SKM-1 (cell line): ENCODE measurements at regions not wholly inside any gene's neighbourhood (a gene's known extent, or its start where the extent isn't known, plus 50 kb on each side); places are given as distances from the start of the nearest gene placed in this dataset.

Experiments
- DNase-seq: peaks from one replicate; lab custom pipeline; 2025; ENCODE audit not compliant: unreplicated experiment; lab: John Stamatoyannopoulos, UW

- no peak for DNase-seq
These were observed 494.2 kb upstream of the KLF4 start for GRCh38 chr9:107983762-107984161.

GRCh38 chr9:107983181-107983603 is 493.6 kb upstream of the KLF4 start:
- no peak for DNase-seq

DNA sequence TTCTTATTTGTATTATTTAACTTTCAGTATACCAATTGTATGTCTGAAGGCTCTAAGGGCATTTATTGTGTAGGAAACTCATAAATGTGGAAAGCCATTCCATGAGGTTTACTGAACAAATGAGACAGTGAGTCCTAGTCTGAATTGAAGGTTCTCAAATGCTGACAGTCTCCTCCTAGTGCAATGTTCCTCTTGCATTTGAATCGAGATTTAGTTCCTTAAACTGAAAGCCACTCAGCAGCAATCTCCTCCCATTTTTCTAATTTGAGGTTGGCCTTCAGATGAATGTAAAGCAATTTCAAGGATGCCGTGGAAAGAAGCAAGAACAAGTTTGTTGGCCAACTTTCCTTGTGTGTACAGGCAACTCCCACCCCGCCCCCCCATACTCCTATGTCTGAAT is 493.2 kb upstream of the KLF4 start:
- peak; percentile 32 for DNase-seq

GRCh38 chr9:107982001-107982400 is 492.4 kb upstream of the KLF4 start:
- DNase-seq, result no peak

DNA sequence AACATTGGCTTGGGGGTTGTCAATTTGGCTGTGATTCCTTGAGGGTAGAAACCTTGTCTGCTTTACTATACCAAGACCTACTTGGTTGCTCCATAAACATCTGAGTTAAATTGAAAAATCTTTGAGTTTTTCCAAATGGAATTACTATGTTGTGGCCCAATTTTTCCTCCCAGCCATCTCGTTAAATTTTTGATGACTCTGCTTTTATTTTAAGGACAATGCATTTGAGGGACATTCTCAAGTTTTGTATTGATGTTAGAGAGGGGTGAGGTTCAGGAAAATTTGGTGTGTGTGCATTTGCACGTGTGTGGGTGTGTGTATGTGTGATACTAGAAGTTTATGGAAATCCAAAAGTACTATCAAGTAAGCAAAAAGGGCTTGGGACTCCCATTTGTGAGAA is 491.4 kb upstream of the KLF4 start:
- DNase-seq, result no peak

DNA sequence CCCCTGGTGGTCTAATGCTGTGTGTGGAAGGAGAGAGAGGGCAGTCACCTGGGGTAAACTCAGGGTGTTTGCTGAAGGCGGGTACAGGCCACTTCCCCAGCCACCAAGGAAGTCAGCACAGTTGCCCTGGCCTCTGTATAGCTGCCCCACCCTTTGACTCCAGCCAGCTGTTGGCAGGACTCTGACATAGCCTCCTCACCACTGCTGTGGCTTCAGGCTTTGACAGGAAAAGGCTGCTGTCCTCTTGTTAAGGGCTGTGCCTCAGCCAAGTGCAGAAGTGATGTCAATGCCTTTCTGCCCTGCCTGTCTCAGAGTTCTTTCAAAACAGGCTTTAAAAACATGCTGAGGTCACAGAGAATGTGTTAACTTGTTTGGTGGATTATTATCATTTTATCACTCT is 487.2 kb upstream of the KLF4 start:
- DNase-seq, result no peak

- DNase-seq, result no peak
These were observed 485.9 kb upstream of the KLF4 start for GRCh38 chr9:107975426-107976010.

- no peak for DNase-seq
These were observed 483.9 kb upstream of the KLF4 start for GRCh38 chr9:107973451-107973850.

- no peak for DNase-seq
These were observed 482.8 kb upstream of the KLF4 start for GRCh38 chr9:107972346-107972745.

- DNase-seq, result no peak
These were observed 481.7 kb upstream of the KLF4 start for GRCh38 chr9:107971241-107971640.

GRCh38 chr9:107970726-107971125 is 481.2 kb upstream of the KLF4 start:
- DNase-seq, result no peak

- DNase-seq, result no peak
These were observed 480.2 kb upstream of the KLF4 start for GRCh38 chr9:107969727-107970126.

DNA sequence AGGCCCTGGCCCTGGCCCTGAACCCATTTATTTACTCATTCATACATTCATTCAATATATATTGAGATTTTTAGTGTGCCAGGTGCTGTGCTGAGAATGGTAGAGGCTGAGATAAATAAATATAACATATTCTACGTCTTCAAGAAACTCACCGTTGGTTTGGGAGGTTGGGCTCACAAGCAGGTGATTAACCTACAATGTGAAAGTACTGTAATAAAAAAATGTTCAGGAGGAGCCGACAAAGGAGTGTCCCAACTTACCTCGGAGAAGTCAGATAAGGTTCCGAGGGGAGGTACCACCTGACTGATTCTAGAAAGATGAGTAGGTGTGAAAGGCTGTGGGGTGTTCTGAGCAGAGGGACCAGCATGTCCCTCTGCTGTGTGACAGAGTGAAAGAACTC is 479.6 kb upstream of the KLF4 start:
- DNase-seq, result no peak

DNA sequence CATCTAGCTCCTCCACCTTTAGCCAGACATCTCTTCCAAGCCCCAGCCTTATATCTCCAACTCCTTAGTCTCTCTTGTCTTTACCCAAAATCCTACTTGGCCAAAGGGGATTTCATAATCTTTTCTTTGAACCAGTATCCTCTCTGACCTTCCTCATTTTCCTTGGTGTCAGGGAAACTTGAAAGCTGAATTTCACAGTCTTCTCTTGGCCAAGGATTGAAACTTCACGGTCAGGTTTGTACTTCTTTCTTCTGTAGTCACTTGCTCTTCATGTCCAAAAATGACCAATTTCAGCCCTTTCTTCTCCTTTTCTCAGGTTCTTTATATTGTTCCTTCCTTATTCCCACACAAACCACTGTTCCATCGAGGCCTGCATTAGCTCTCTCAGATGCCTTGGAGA is 473.7 kb upstream of the KLF4 start:
- DNase-seq, result no peak

GRCh38 chr9:107960916-107961315 is 471.3 kb upstream of the KLF4 start:
- DNase-seq, result no peak

DNA sequence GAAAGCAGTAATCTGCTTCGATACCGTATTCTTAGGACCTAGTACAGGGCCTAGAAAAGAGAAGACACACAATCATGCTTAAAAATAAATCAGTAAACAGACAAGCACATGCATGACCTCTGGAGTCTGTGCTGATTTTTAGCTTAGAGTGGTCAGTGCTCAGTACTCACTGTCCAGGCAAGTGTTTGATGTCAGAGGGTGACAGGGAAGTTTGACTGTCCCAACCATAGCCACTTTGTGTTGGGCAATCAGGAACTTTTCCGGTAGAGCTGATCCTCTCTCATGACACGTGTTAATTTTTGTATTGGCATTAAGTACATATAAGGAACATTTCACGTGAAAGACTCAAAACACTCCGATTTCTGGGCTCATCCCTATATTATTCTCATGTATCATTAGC is 464.7 kb upstream of the KLF4 start:
- no peak for DNase-seq

- no peak for DNase-seq
These were observed 464.1 kb upstream of the KLF4 start for GRCh38 chr9:107953556-107954125.

DNA sequence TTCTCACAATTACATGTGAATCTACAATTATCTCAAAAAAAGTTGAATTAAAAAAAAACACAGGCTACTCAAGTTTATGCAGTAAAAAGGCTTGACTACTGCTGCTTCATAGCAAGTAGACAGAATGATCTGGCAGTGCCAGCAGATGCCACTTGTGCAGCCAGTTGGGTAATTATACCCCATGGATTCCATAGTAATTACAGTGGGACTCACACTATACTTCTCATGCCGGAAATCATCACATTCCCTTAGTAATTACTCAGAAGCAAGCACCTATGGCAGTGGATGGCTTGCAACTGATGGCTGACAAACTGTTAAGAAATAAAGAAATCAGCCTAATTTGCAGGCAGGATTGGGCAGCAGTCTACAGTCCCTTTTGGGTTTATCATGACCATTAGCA is 463.2 kb upstream of the KLF4 start:
- no peak for DNase-seq

DNA sequence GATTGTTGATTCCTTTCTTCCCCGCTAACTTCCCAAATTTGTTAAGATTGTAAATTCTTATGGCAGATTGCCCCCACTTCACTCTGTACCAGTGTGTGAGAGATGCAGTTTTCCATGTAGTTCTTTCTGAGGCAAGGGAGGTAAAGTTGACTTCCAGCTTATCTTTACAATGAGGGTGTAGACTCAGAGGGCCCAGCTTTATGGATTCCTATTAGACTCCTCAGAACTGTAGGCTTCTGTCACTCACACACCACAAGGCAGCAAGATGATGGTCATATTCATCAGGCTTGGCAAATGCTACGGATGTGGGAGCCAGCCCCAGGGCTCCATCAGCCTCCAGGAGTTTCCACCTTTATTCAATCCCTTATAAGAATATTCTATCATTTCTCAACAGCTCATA is 461.9 kb upstream of the KLF4 start:
- no peak for DNase-seq

GRCh38 chr9:107949061-107949460 is 459.5 kb upstream of the KLF4 start:
- peak; percentile 50 for DNase-seq

- no peak for DNase-seq
These were observed 459.0 kb upstream of the KLF4 start for GRCh38 chr9:107948601-107949000.

DNA sequence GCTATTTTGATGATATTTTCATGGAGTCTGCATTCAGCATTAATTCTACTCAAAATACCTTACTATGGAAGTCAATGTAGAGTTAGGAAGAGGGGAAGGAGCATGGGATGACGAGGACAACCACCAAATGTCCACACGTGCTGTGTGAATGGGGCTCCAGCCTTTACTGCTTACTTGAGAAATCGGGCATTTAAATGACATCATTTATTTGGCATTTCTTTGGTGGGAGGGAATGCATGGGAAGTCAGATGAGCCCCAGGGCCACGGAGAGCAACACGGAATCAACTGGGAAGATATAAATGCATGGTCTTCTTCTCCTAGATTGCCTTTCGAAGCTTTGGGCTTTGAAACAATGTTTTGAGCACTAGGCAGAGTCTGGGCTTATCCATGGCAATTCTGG is 458.5 kb upstream of the KLF4 start:
- DNase-seq, result no peak

DNA sequence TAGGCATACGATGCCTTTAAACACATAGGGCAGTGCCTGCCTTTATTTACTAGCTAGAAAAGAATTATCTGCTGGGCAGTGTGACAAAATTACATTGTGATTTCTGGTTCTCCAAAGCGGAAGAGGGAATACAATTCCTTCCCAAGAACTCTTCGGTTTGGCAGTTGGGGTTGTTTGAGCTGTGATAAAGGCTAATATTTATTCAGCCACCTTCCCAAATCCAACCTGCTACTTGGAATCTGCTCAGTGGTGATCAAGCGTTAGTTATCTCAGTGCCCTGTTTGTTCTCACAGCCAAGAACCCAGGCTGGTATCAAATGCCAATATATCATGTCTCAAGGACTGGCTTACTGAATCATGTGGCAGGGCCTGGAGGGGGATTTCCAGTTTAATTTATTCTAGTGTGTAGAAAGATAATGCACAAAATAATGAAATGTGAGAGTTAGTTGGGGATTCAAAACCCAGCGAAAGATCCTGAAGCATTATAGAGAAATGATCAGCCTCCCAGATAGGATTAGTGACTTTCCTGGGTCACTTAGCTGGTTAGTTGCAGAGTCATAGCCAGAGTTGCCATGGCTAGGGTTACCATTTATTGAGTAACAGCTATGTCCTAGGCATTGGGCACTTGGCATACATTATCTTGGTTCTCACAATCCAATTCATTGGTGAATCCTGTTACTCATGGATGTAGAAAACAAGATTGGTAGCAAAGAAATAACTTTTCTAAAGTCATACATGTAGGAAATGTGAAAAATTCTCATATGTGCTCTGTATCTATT is 457.0 kb upstream of the KLF4 start:
- DNase-seq, result no peak
